HFFc6 (cell line): ENCODE measurements at regions not wholly inside any gene's neighbourhood (a gene's known extent, or its start where the extent isn't known, plus 50 kb on each side); places are given as distances from the start of the nearest gene placed in this dataset.

ENCODE experiments used
- DNase-seq: peaks from one replicate; pipeline ENCODE4 v3.0.0-alpha.2; 2018
- H3K27ac Mint-ChIP-seq: 2 replicates; pipeline ENCODE4 v1.8.0; 2020; ENCODE audit warnings: mild to moderate bottlenecking, mixed read lengths
- H3K27me3 Mint-ChIP-seq: 2 replicates; pipeline ENCODE4 v1.8.0; 2021; ENCODE audit warnings: mild to moderate bottlenecking, moderate library complexity, mixed read lengths; ENCODE audit not compliant: insufficient read depth
- H3K36me3 Mint-ChIP-seq: 2 replicates; pipeline ENCODE4 v1.8.0; 2021; ENCODE audit warnings: low read depth, mixed read lengths
- H3K4me1 Mint-ChIP-seq: 2 replicates; pipeline ENCODE4 v1.8.0; 2020; ENCODE audit warnings: low read depth, mixed read lengths
- H3K4me3 Mint-ChIP-seq: 2 replicates; pipeline ENCODE4 v1.8.0; 2020; ENCODE audit warnings: mild to moderate bottlenecking, moderate library complexity, mixed read lengths
- H3K9me3 Mint-ChIP-seq: 2 replicates; pipeline ENCODE4 v1.8.0; 2020; ENCODE audit warnings: mild to moderate bottlenecking, mixed read lengths
- CTCF ChIP-seq: fragments of 200-600 bp; sonication (generic); IDR thresholded peaks from 2 replicates; pipeline ENCODE4 v1.5.0; 2021; ENCODE audit warnings: antibody characterized with exemption, mild to moderate bottlenecking

DNA sequence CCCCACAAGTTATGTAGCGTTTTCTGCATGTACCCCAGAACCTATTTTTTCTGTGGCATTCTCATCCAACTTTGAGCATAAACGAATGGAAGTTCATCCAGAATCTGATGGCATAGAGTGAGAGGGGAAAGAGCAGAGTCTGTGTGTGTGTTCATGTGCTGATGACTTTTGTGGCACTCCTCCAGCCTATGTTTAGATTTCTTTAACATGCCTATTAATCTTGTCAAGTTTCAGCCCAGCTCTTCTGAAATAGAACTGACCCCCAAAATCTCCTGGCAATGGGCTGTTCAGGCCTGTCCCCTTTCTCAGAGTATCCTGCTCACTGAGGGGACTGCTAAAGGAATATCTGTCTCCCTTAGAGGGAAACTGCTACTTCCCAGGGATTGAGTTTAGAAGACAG lies 56.4 kb upstream of the NEO1 start:
- no peak for TF ChIP-seq CTCF
- no peaks in the 10 kb centered on the region for H3K36me3 Mint-ChIP-seq
- H3K4me3 Mint-ChIP-seq = no peak overlapping the region
- peaks cover 8% of the 10 kb centered on the region for H3K27me3 Mint-ChIP-seq
- no peak for DNase-seq
- H3K9me3 Mint-ChIP-seq = no peaks in the 10 kb centered on the region
- H3K4me1 Mint-ChIP-seq = peaks cover 23% of the 10 kb centered on the region
- no peak overlapping the region for H3K27ac Mint-ChIP-seq

DNA sequence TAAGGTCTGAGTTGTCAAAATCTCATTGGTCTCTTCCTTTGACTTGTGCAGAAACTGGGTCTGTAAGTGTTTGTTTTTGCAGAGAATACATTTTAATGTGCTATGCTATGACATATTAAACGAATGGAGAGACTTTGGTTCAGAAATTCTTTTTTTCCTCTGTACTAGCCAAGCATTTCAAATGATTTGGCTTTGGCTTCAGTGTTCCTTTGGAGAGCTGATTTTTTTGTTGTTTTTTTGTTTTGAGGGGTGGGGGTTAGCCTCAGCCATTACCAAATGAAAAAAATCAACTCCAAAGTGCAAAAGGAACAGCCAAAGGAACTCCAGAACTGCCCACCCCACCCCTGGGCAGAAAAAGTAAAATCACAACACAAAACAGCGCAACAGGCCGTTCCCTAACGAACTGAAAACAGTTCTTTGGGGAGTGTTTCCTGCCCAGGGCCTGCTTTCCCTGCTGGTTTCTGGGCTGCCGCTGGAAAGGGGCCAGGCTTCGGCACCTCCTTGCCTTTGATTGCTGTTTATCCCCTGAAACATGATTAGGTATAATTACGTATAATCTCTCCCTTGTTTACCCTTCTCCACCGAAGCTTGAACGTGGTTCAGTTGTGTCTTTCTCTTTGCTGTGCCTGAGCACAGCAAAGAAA lies 57.6 kb upstream of the NEO1 start:
- H3K27ac Mint-ChIP-seq = no peak overlapping the region
- no peak for TF ChIP-seq CTCF
- H3K9me3 Mint-ChIP-seq = no peaks in the 10 kb centered on the region
- no peak for DNase-seq
- peaks cover 29% of the 10 kb centered on the region for H3K4me1 Mint-ChIP-seq
- no peak overlapping the region for H3K4me3 Mint-ChIP-seq
- no peaks in the 10 kb centered on the region for H3K36me3 Mint-ChIP-seq
- peaks cover 8% of the 10 kb centered on the region for H3K27me3 Mint-ChIP-seq

DNA sequence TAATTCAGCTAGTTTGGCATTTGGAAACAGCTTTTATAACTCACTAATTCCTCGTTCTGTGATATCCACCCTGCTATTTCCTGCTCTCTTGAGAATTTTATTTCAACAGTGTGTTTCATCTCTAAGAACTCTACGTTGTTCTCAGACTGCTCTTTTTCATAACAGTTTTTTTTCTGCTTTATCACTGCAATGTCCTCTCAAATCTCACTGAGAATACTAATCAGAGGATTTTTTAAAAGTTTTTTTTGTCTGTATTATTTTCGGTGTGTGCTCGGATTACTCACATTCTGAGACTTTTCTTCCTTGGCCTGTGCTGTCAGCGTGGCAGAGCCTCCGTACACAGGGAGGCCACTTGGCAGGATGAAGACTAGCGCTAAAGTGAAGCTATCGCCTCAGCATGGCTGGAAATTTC lies 59.4 kb upstream of the NEO1 start:
- DNase-seq = no peak
- Mint-ChIP-seq H3K27ac (peak overlapping the region; percentile 40; the same call in 1 of the 2 replicates), H3K4me1 (peaks cover 29% of the 10 kb centered on the region), H3K9me3 (no peaks in the 10 kb centered on the region), H3K4me3 (no peak overlapping the region), H3K36me3 (no peaks in the 10 kb centered on the region), H3K27me3 (peaks cover 8% of the 10 kb centered on the region)
- TF ChIP-seq CTCF = no peak

DNA sequence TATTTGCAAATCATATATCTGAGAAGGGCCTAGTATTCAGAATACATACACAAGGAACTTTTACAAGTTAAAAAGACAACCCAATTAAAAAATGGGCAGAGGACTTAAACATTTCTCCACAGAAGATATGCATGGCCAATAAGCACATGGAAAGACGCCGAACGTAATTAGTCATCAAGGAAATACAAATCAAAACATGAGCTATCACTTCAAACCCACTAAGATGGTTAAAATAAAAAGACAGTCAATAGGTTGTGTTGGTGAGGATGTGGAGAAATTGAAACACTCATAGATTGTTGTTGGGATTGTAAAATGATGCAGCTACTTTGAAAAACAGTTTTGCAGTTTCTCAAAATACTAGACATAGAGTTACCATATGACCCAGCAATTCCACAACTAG lies 61.2 kb upstream of the NEO1 start:
- peaks cover 29% of the 10 kb centered on the region for H3K4me1 Mint-ChIP-seq

GRCh38 chr15:72983801-72984545 lies 68.3 kb upstream of the NEO1 start:
- H3K27me3 Mint-ChIP-seq = peaks cover 4% of the 10 kb centered on the region; the same call in 1 of the 2 replicates
- no peaks in the 10 kb centered on the region for H3K9me3 Mint-ChIP-seq
- no peaks in the 10 kb centered on the region for H3K36me3 Mint-ChIP-seq
- H3K27ac Mint-ChIP-seq = no peak overlapping the region
- no peaks in the 10 kb centered on the region for H3K4me1 Mint-ChIP-seq
- H3K4me3 Mint-ChIP-seq = no peak overlapping the region
- DNase-seq = no peak
- TF ChIP-seq CTCF = no peak

More for the DNA sequence above, 61.2 kb upstream of the NEO1 start:
- no peak for TF ChIP-seq CTCF
- H3K4me3 Mint-ChIP-seq = peak overlapping the region; percentile 52; the same call in 1 of the 2 replicates
- H3K9me3 Mint-ChIP-seq = no peaks in the 10 kb centered on the region
- no peaks in the 10 kb centered on the region for H3K36me3 Mint-ChIP-seq
- peak; percentile 3 for DNase-seq
- H3K27ac Mint-ChIP-seq = peak overlapping the region; percentile 29; the same call in 1 of the 2 replicates
- H3K27me3 Mint-ChIP-seq = peaks cover 2% of the 10 kb centered on the region
